Thyroid gland (tissue), 4 donors: ENCODE measurements at regions not wholly inside any gene's neighbourhood (a gene's known extent, or its start where the extent isn't known, plus 50 kb on each side); places are given as distances from the start of the nearest gene placed in this dataset.

Experiments used
- DNase-seq, 2 donors: peaks; one replicate each; pipeline ENCODE4 v3.0.0-alpha.2; 2019
- H3K27ac ChIP-seq, 3 donors: fragments of 200-600 bp; sonication (generic); 1 replicate in 2 of 3; 2 replicates in 1 of 3; pipeline ENCODE4 v1.5.1; 2016 to 2019; ENCODE audit warnings: mild to moderate bottlenecking in 1 of 3, moderate library complexity in 1 of 3
- H3K27me3 ChIP-seq: fragments of 200-600 bp; sonication (generic); one replicate; pipeline ENCODE4 v1.5.1; 2019
- H3K36me3 ChIP-seq, 2 donors: fragments of 200-600 bp; sonication (generic); one replicate each; pipeline ENCODE4 v1.5.1; 2016 to 2019
- H3K4me1 ChIP-seq, 2 donors: fragments of 200-600 bp; sonication (generic); one replicate each; pipeline ENCODE4 v1.5.1; 2017 to 2019
- H3K4me3 ChIP-seq, 3 donors: fragments of 200-600 bp; sonication (generic); replicated peaks in 1 of 3; 1 replicate in 2 of 3; 2 replicates in 1 of 3; pipeline ENCODE4 v1.5.1; 2016; ENCODE audit warnings: mild to moderate bottlenecking in 1 of 3
- H3K9me3 ChIP-seq: fragments of 200-600 bp; sonication (generic); one replicate; pipeline ENCODE4 v1.5.1; 2017
- CTCF ChIP-seq, 6 experiments: fragments of 200-600 bp in 3 of 6; fragments of 450-650 bp in 3 of 6; sonication (generic) in 3 of 6; IDR thresholded peaks; one replicate each; pipeline ENCODE4 v1.5.1; 2016 to 2019; ENCODE audit warnings: antibody characterized with exemption in 6 of 6, mild to moderate bottlenecking in 2 of 6, inconsistent platforms in 1 of 6, moderate library complexity in 1 of 6
- POLR2A ChIP-seq, 2 donors: fragments of 450-650 bp; IDR thresholded peaks; one replicate each; pipeline ENCODE4 v1.6.1; 2017; ENCODE audit warnings: antibody characterized with exemption in 2 of 2, mild to moderate bottlenecking in 2 of 2, moderate library complexity in 1 of 2
- WGBS, 2 donors: methylation state at CpG; one replicate each; pipeline ENCODE4 v1.1.5; 2017; 5-methylcytosine and 5-hydroxymethylcytosine counted together
- intact Hi-C: fragments of 100-400 bp; cut with DNase I; formaldehyde crosslinking; loops from one replicate; pipeline ENCODE4 v1.15.1; 2023

GRCh38 chr20:60199866-60200265, 241.6 kb downstream of the CDH26 start:
- no peak for DNase-seq
- Histone ChIP-seq H3K4me3 (no peak overlapping the region), H3K27ac (no peak overlapping the region), H3K4me1 (no peaks in the 10 kb centered on the region), H3K27me3 (no peaks in the 10 kb centered on the region), H3K36me3 (no peaks in the 10 kb centered on the region), H3K9me3 (no peaks in the 10 kb centered on the region)
- TF ChIP-seq CTCF (IDR thresholded peaks at IDR 0.05), result no peak
- TF ChIP-seq POLR2A (IDR thresholded peaks at IDR 0.05), result no peak
- WGBS, 2 donors, result 86% methylated on average over 1 of the region's 2 CpGs; no CpG with 5 or more reads in 1 of the 2 donors
- intact Hi-C loops, result no loop called here

GRCh38 chr20:60200305-60200918, 242.2 kb downstream of the CDH26 start:
- TF ChIP-seq POLR2A (IDR thresholded peaks at IDR 0.05) (no peak), CTCF (IDR thresholded peaks at IDR 0.05) (no peak)
- H3K9me3 ChIP-seq, result no peaks in the 10 kb centered on the region
- no peaks in the 10 kb centered on the region for H3K4me1 ChIP-seq
- no peaks in the 10 kb centered on the region for H3K36me3 ChIP-seq
- no peak overlapping the region for H3K4me3 ChIP-seq
- intact Hi-C loops, result no loop called here
- no peaks in the 10 kb centered on the region for H3K27me3 ChIP-seq
- H3K27ac ChIP-seq, result no peak overlapping the region
- no peak for DNase-seq
- WGBS, 2 donors, result 92 to 93% methylated on average over 6 to 10 of the region's 16 CpGs

GRCh38 chr20:60201198-60201835, 243.1 kb downstream of the CDH26 start:
- 80 to 86% methylated on average over 2 of the region's 2 CpGs for WGBS, 2 donors

GRCh38 chr20:60202046-60202445, 243.8 kb downstream of the CDH26 start:
- Histone ChIP-seq H3K4me1 (no peaks in the 10 kb centered on the region), H3K36me3 (no peaks in the 10 kb centered on the region), H3K27me3 (no peaks in the 10 kb centered on the region), H3K27ac (no peak overlapping the region), H3K4me3 (no peak overlapping the region), H3K9me3 (no peaks in the 10 kb centered on the region)
- DNase-seq, result no peak
- TF ChIP-seq CTCF (IDR thresholded peaks at IDR 0.05) (no peak), POLR2A (IDR thresholded peaks at IDR 0.05) (no peak)
- intact Hi-C loops, result no loop called here
- WGBS, 2 donors, result 79 to 83% methylated on average over 3 to 5 of the region's 5 CpGs

More at GRCh38 chr20:60201198-60201835, 243.1 kb downstream of the CDH26 start:
- TF ChIP-seq CTCF (IDR thresholded peaks at IDR 0.05) (no peak), POLR2A (IDR thresholded peaks at IDR 0.05) (no peak)
- DNase-seq, result no peak
- H3K27me3 ChIP-seq, result no peaks in the 10 kb centered on the region
- no peaks in the 10 kb centered on the region for H3K9me3 ChIP-seq
- no peak overlapping the region for H3K27ac ChIP-seq
- H3K4me3 ChIP-seq, result no peak overlapping the region
- H3K4me1 ChIP-seq, result no peaks in the 10 kb centered on the region
- no peaks in the 10 kb centered on the region for H3K36me3 ChIP-seq
- intact Hi-C loops, result no loop called here

- Histone ChIP-seq H3K36me3 (no peaks in the 10 kb centered on the region), H3K4me3 (no peak overlapping the region), H3K27me3 (no peaks in the 10 kb centered on the region), H3K9me3 (no peaks in the 10 kb centered on the region), H3K4me1 (no peaks in the 10 kb centered on the region), H3K27ac (no peak overlapping the region)
- DNase-seq, result no peak
- WGBS, 2 donors, result 76 to 82% methylated on average over 6 of the region's 6 CpGs
- intact Hi-C loops, result no loop called here
- no peak for TF ChIP-seq CTCF (IDR thresholded peaks at IDR 0.05)
- no peak for TF ChIP-seq POLR2A (IDR thresholded peaks at IDR 0.05)
Measured at GRCh38 chr20:60203451-60203850, 245.2 kb downstream of the CDH26 start.
